Osteocyte (in vitro differentiated cells): ENCODE measurements at regions not wholly inside any gene's neighbourhood (a gene's known extent, or its start where the extent isn't known, plus 50 kb on each side); places are given as distances from the start of the nearest gene placed in this dataset.

Source experiments
- DNase-seq: peaks from one replicate; pipeline ENCODE4 v3.0.0; 2021; ENCODE audit warnings: mixed read lengths; ENCODE audit not compliant: unreplicated experiment; ENCODE audit errors: extremely low spot score
- H3K27ac Mint-ChIP-seq: one replicate; pipeline ENCODE4 v1.8.0; 2021; ENCODE audit warnings: mild to moderate bottlenecking, mixed read lengths; ENCODE audit not compliant: unreplicated experiment
- H3K27me3 Mint-ChIP-seq: one replicate; pipeline ENCODE4 v1.8.0; 2021; ENCODE audit warnings: mixed read lengths; ENCODE audit not compliant: unreplicated experiment
- H3K36me3 Mint-ChIP-seq: one replicate; pipeline ENCODE4 v1.8.0; 2021; ENCODE audit warnings: mixed read lengths; ENCODE audit not compliant: unreplicated experiment
- H3K4me1 Mint-ChIP-seq: one replicate; pipeline ENCODE4 v1.8.0; 2021; ENCODE audit warnings: mixed read lengths; ENCODE audit not compliant: unreplicated experiment
- H3K4me3 Mint-ChIP-seq: one replicate; pipeline ENCODE4 v1.8.0; 2021; ENCODE audit warnings: mild to moderate bottlenecking, moderate library complexity, mixed read lengths; ENCODE audit not compliant: unreplicated experiment
- H3K9me3 Mint-ChIP-seq: one replicate; pipeline ENCODE4 v1.8.0; 2021; ENCODE audit warnings: mixed read lengths; ENCODE audit not compliant: unreplicated experiment
- CTCF ChIP-seq: fragments of 200-600 bp; sonication (generic); IDR thresholded peaks from 2 replicates; pipeline ENCODE4 v1.5.0; 2021; ENCODE audit warnings: antibody characterized with exemption, mild to moderate bottlenecking, moderate library complexity

- Mint-ChIP-seq H3K9me3 (no peaks in the 10 kb centered on the region), H3K4me3 (no peak overlapping the region), H3K27ac (no peak overlapping the region), H3K27me3 (no peaks in the 10 kb centered on the region), H3K36me3 (no peaks in the 10 kb centered on the region), H3K4me1 (peaks cover 21% of the 10 kb centered on the region)
- DNase-seq, result no peak
- TF ChIP-seq CTCF, result no peak
Observed at GRCh38 chr2:234438305-234438977, 58.4 kb downstream of the ARL4C start.

- Mint-ChIP-seq H3K27me3 (no peaks in the 10 kb centered on the region), H3K27ac (no peak overlapping the region), H3K4me1 (peaks cover 14% of the 10 kb centered on the region), H3K9me3 (no peaks in the 10 kb centered on the region), H3K36me3 (no peaks in the 10 kb centered on the region), H3K4me3 (no peak overlapping the region)
- no peak for TF ChIP-seq CTCF
- DNase-seq, result no peak
Observed at GRCh38 chr2:234437642-234438304, 59.1 kb downstream of the ARL4C start.

- no peaks in the 10 kb centered on the region for H3K36me3 Mint-ChIP-seq
- H3K27ac Mint-ChIP-seq, result peak overlapping the region; percentile 24
- H3K4me3 Mint-ChIP-seq, result no peak overlapping the region
- H3K9me3 Mint-ChIP-seq, result no peaks in the 10 kb centered on the region
- H3K4me1 Mint-ChIP-seq, result peaks cover 11% of the 10 kb centered on the region
- no peak for TF ChIP-seq CTCF
- no peak for DNase-seq
- H3K27me3 Mint-ChIP-seq, result no peaks in the 10 kb centered on the region
Observed at GRCh38 chr2:234436482-234436837, 60.4 kb downstream of the ARL4C start.

GRCh38 chr2:234435836-234436481, 60.9 kb downstream of the ARL4C start:
- no peak for DNase-seq
- peak overlapping the region; percentile 24 for H3K27ac Mint-ChIP-seq
- H3K27me3 Mint-ChIP-seq, result no peaks in the 10 kb centered on the region
- H3K36me3 Mint-ChIP-seq, result no peaks in the 10 kb centered on the region
- H3K9me3 Mint-ChIP-seq, result no peaks in the 10 kb centered on the region
- H3K4me3 Mint-ChIP-seq, result no peak overlapping the region
- no peak for TF ChIP-seq CTCF
- H3K4me1 Mint-ChIP-seq, result peaks cover 11% of the 10 kb centered on the region

GRCh38 chr2:234433201-234433600, 63.7 kb downstream of the ARL4C start:
- no peak for DNase-seq
- H3K4me3 Mint-ChIP-seq, result no peak overlapping the region
- H3K27ac Mint-ChIP-seq, result no peak overlapping the region
- H3K4me1 Mint-ChIP-seq, result peaks cover 9% of the 10 kb centered on the region
- no peaks in the 10 kb centered on the region for H3K9me3 Mint-ChIP-seq
- H3K36me3 Mint-ChIP-seq, result no peaks in the 10 kb centered on the region
- TF ChIP-seq CTCF, result no peak
- H3K27me3 Mint-ChIP-seq, result no peaks in the 10 kb centered on the region
